LNCaP clone FGC (cell line): ENCODE measurements at regions not wholly inside any gene's neighbourhood (a gene's known extent, or its start where the extent isn't known, plus 50 kb on each side); places are given as distances from the start of the nearest gene placed in this dataset.

Experiments
- DNase-seq: peaks from one replicate; pipeline ENCODE4 v3.0.0-alpha.2; 2011; ENCODE audit warnings: low read depth
- H3K4me3 ChIP-seq: 2 replicates; pipeline ENCODE4 v1.5.1; 2011; ENCODE audit warnings: mild to moderate bottlenecking, low read depth, low read length, control low read depth
- CTCF ChIP-seq: IDR thresholded peaks from 2 replicates; pipeline ENCODE4 v1.5.1; 2012; ENCODE audit warnings: mild to moderate bottlenecking; ENCODE audit not compliant: control insufficient read depth, insufficient read depth; ENCODE audit errors: extremely low read depth

GRCh38 chr15:27673766-27674445 lies 425.2 kb downstream of the OCA2 start:
- DNase-seq, result no peak
- H3K4me3 ChIP-seq, result no peak overlapping the region
- no peak for TF ChIP-seq CTCF

- TF ChIP-seq CTCF, result no peak
Observed at GRCh38 chr15:27672537-27672936, 426.6 kb downstream of the OCA2 start.

GRCh38 chr15:27671819-27672437 lies 427.2 kb downstream of the OCA2 start:
- no peak overlapping the region for H3K4me3 ChIP-seq
- no peak for TF ChIP-seq CTCF
- no peak for DNase-seq

More at GRCh38 chr15:27672537-27672936, 426.6 kb downstream of the OCA2 start:
- no peak for DNase-seq
- no peak overlapping the region for H3K4me3 ChIP-seq

GRCh38 chr15:27670486-27671209 lies 428.5 kb downstream of the OCA2 start:
- H3K4me3 ChIP-seq, result no peak overlapping the region
- TF ChIP-seq CTCF, result no peak
- DNase-seq, result peak; percentile 8

- TF ChIP-seq CTCF, result no peak
- DNase-seq, result no peak
- H3K4me3 ChIP-seq, result no peak overlapping the region
Observed at GRCh38 chr15:27669641-27670040, 429.5 kb downstream of the OCA2 start.

GRCh38 chr15:27668471-27669220 lies 430.5 kb downstream of the OCA2 start:
- no peak for DNase-seq
- H3K4me3 ChIP-seq, result no peak overlapping the region
- TF ChIP-seq CTCF, result no peak
